ENCODE measurements at regions not wholly inside any gene's neighbourhood (a gene's known extent, or its start where the extent isn't known, plus 50 kb on each side); places are given as distances from the start of the nearest gene placed in this dataset.

GRCh38 chr1:60596791-60597750 is 485.3 kb upstream of the NFIA start:
- 86 to 91% methylated on average over 7 to 8 of the region's 8 CpGs for WGBS, 2 experiments (ENCODE audit: insufficient coverage in 2 of 2)
- Histone ChIP-seq H3K9me3 (ENCODE audit: control insufficient read depth, low read length) (no peaks in the 10 kb centered on the region), H3K27ac (ENCODE audit: low read depth, low read length, severe bottlenecking) (no peak overlapping the region), H3K4me3 (ENCODE audit: extremely low read depth, insufficient read depth, low read length, poor library complexity, severe bottlenecking) (no peak overlapping the region), H3K36me3 (ENCODE audit: control insufficient read depth, insufficient read depth, low read length) (no peaks in the 10 kb centered on the region), H3K4me1 (ENCODE audit: control insufficient read depth, insufficient read depth, low read length, poor library complexity, severe bottlenecking) (no peaks in the 10 kb centered on the region)

GRCh38 chr1:60591583-60591982 is 490.8 kb upstream of the NFIA start:
- no CpG with 5 or more reads among the region's 1 CpG for WGBS, 2 experiments (ENCODE audit: insufficient coverage in 2 of 2)
- Histone ChIP-seq H3K4me1 (ENCODE audit: control insufficient read depth, insufficient read depth, low read length, poor library complexity, severe bottlenecking) (no peaks in the 10 kb centered on the region), H3K27ac (ENCODE audit: low read depth, low read length, severe bottlenecking) (no peak overlapping the region), H3K36me3 (ENCODE audit: control insufficient read depth, insufficient read depth, low read length) (no peaks in the 10 kb centered on the region), H3K4me3 (ENCODE audit: extremely low read depth, insufficient read depth, low read length, poor library complexity, severe bottlenecking) (no peak overlapping the region), H3K9me3 (ENCODE audit: control insufficient read depth, low read length) (no peaks in the 10 kb centered on the region)

- Histone ChIP-seq H3K27ac (ENCODE audit: low read depth, low read length, severe bottlenecking) (no peak overlapping the region), H3K4me3 (ENCODE audit: extremely low read depth, insufficient read depth, low read length, poor library complexity, severe bottlenecking) (no peak overlapping the region), H3K9me3 (ENCODE audit: control insufficient read depth, low read length) (no peaks in the 10 kb centered on the region), H3K4me1 (ENCODE audit: control insufficient read depth, insufficient read depth, low read length, poor library complexity, severe bottlenecking) (no peaks in the 10 kb centered on the region), H3K36me3 (ENCODE audit: control insufficient read depth, insufficient read depth, low read length) (no peaks in the 10 kb centered on the region)
Observed at GRCh38 chr1:60589916-60590315, 492.4 kb upstream of the NFIA start.

GRCh38 chr1:60589046-60589748 is 493.2 kb upstream of the NFIA start:
- WGBS, 2 experiments (ENCODE audit: insufficient coverage in 2 of 2): 85 to 86% methylated on average over 4 of the region's 4 CpGs
- Histone ChIP-seq H3K4me1 (ENCODE audit: control insufficient read depth, insufficient read depth, low read length, poor library complexity, severe bottlenecking) (no peaks in the 10 kb centered on the region), H3K4me3 (ENCODE audit: extremely low read depth, insufficient read depth, low read length, poor library complexity, severe bottlenecking) (no peak overlapping the region), H3K9me3 (ENCODE audit: control insufficient read depth, low read length) (peaks cover 3% of the 10 kb centered on the region), H3K27ac (ENCODE audit: low read depth, low read length, severe bottlenecking) (no peak overlapping the region), H3K36me3 (ENCODE audit: control insufficient read depth, insufficient read depth, low read length) (no peaks in the 10 kb centered on the region)

- Histone ChIP-seq H3K27ac (ENCODE audit: low read depth, low read length, severe bottlenecking) (no peak overlapping the region), H3K4me3 (ENCODE audit: extremely low read depth, insufficient read depth, low read length, poor library complexity, severe bottlenecking) (no peak overlapping the region), H3K9me3 (ENCODE audit: control insufficient read depth, low read length) (peaks cover 6% of the 10 kb centered on the region), H3K4me1 (ENCODE audit: control insufficient read depth, insufficient read depth, low read length, poor library complexity, severe bottlenecking) (no peaks in the 10 kb centered on the region), H3K36me3 (ENCODE audit: control insufficient read depth, insufficient read depth, low read length) (no peaks in the 10 kb centered on the region)
- WGBS, 2 experiments (ENCODE audit: insufficient coverage in 2 of 2): 80% methylated on average over 1 of the region's 2 CpGs; no CpG with 5 or more reads in 1 of the 2 experiments
Observed at GRCh38 chr1:60584371-60584770, 498.0 kb upstream of the NFIA start.

GRCh38 chr1:60583696-60584095 is 498.7 kb upstream of the NFIA start:
- Histone ChIP-seq H3K4me1 (ENCODE audit: control insufficient read depth, insufficient read depth, low read length, poor library complexity, severe bottlenecking) (no peaks in the 10 kb centered on the region), H3K9me3 (ENCODE audit: control insufficient read depth, low read length) (peaks cover 6% of the 10 kb centered on the region), H3K27ac (ENCODE audit: low read depth, low read length, severe bottlenecking) (no peak overlapping the region), H3K4me3 (ENCODE audit: extremely low read depth, insufficient read depth, low read length, poor library complexity, severe bottlenecking) (no peak overlapping the region), H3K36me3 (ENCODE audit: control insufficient read depth, insufficient read depth, low read length) (no peaks in the 10 kb centered on the region)
- WGBS, 2 experiments (ENCODE audit: insufficient coverage in 2 of 2): no CpG with 5 or more reads among the region's 3 CpGs

GRCh38 chr1:60581455-60582220 is 500.7 kb upstream of the NFIA start:
- H3K9me3 ChIP-seq (ENCODE audit: control insufficient read depth, low read length): peaks cover 6% of the 10 kb centered on the region
- 90 to 95% methylated on average over 5 to 7 of the region's 7 CpGs for WGBS, 2 experiments (ENCODE audit: insufficient coverage in 2 of 2)

GRCh38 chr1:60577029-60577428 is 503.5 kb upstream of the C1orf87 start:
- H3K9me3 ChIP-seq (ENCODE audit: control insufficient read depth, low read length): no peaks in the 10 kb centered on the region
- H3K4me3 ChIP-seq (ENCODE audit: extremely low read depth, insufficient read depth, low read length, poor library complexity, severe bottlenecking): no peak overlapping the region
- peaks cover 12% of the 10 kb centered on the region for H3K4me1 ChIP-seq (ENCODE audit: control insufficient read depth, insufficient read depth, low read length, poor library complexity, severe bottlenecking)
- no peaks in the 10 kb centered on the region for H3K36me3 ChIP-seq (ENCODE audit: control insufficient read depth, insufficient read depth, low read length)
- WGBS, 2 experiments (ENCODE audit: insufficient coverage in 2 of 2): 100% methylated on average over 1 to 2 of the region's 2 CpGs
- no peak overlapping the region for H3K27ac ChIP-seq (ENCODE audit: low read depth, low read length, severe bottlenecking)

More at GRCh38 chr1:60581455-60582220, 500.7 kb upstream of the NFIA start:
- no peak overlapping the region for H3K4me3 ChIP-seq (ENCODE audit: extremely low read depth, insufficient read depth, low read length, poor library complexity, severe bottlenecking)
- H3K4me1 ChIP-seq (ENCODE audit: control insufficient read depth, insufficient read depth, low read length, poor library complexity, severe bottlenecking): no peaks in the 10 kb centered on the region
- no peak overlapping the region for H3K27ac ChIP-seq (ENCODE audit: low read depth, low read length, severe bottlenecking)
- H3K36me3 ChIP-seq (ENCODE audit: control insufficient read depth, insufficient read depth, low read length): no peaks in the 10 kb centered on the region

- 100% methylated on average over 1 to 2 of the region's 2 CpGs for WGBS, 2 experiments (ENCODE audit: insufficient coverage in 2 of 2)
- H3K4me1 ChIP-seq (ENCODE audit: control insufficient read depth, insufficient read depth, low read length, poor library complexity, severe bottlenecking): peaks cover 12% of the 10 kb centered on the region
Observed at GRCh38 chr1:60575326-60575977, 501.9 kb upstream of the C1orf87 start.

GRCh38 chr1:60573726-60574409 is 500.3 kb upstream of the C1orf87 start:
- no peaks in the 10 kb centered on the region for H3K9me3 ChIP-seq (ENCODE audit: control insufficient read depth, low read length)
- no peak overlapping the region for H3K27ac ChIP-seq (ENCODE audit: low read depth, low read length, severe bottlenecking)
- WGBS, 2 experiments (ENCODE audit: insufficient coverage in 2 of 2): 14 to 33% methylated on average over 1 of the region's 3 CpGs
- no peaks in the 10 kb centered on the region for H3K36me3 ChIP-seq (ENCODE audit: control insufficient read depth, insufficient read depth, low read length)
- no peak overlapping the region for H3K4me3 ChIP-seq (ENCODE audit: extremely low read depth, insufficient read depth, low read length, poor library complexity, severe bottlenecking)
- H3K4me1 ChIP-seq (ENCODE audit: control insufficient read depth, insufficient read depth, low read length, poor library complexity, severe bottlenecking): peaks cover 12% of the 10 kb centered on the region

More at GRCh38 chr1:60575326-60575977, 501.9 kb upstream of the C1orf87 start:
- no peak overlapping the region for H3K4me3 ChIP-seq (ENCODE audit: extremely low read depth, insufficient read depth, low read length, poor library complexity, severe bottlenecking)
- no peaks in the 10 kb centered on the region for H3K36me3 ChIP-seq (ENCODE audit: control insufficient read depth, insufficient read depth, low read length)
- H3K9me3 ChIP-seq (ENCODE audit: control insufficient read depth, low read length): no peaks in the 10 kb centered on the region
- H3K27ac ChIP-seq (ENCODE audit: low read depth, low read length, severe bottlenecking): no peak overlapping the region

All from mesodermal cell (in vitro differentiated cells).